Renal cortical epithelial cell (primary cell): ENCODE measurements at regions not wholly inside any gene's neighbourhood (a gene's known extent, or its start where the extent isn't known, plus 50 kb on each side); places are given as distances from the start of the nearest gene placed in this dataset.
"Not testable (repeated sequence)": the region's sequence is repeated elsewhere in the genome, so short reads cannot be mapped to it uniquely, and the experiment has no call there.

Experiments used
- DNase-seq: peaks from one replicate; pipeline ENCODE4 v3.0.0-alpha.2; 2011; ENCODE audit warnings: low read depth

- peak; percentile 97 for DNase-seq
Measured at GRCh38 chr21:10325546-10325945, 195.8 kb upstream of the TPTE start.

GRCh38 chr21:10326146-10326545 is 195.2 kb upstream of the TPTE start:
- not testable (repeated sequence) for DNase-seq

GRCh38 chr21:10328646-10329045 is 192.7 kb upstream of the TPTE start:
- not testable (repeated sequence) for DNase-seq

GRCh38 chr21:10330641-10331119 is 190.7 kb upstream of the TPTE start:
- DNase-seq: not testable (repeated sequence)

- not testable (repeated sequence) for DNase-seq
Measured at GRCh38 chr21:10331134-10331533, 190.2 kb upstream of the TPTE start.

- DNase-seq: not testable (repeated sequence)
Measured at GRCh38 chr21:10332935-10333334, 188.4 kb upstream of the TPTE start.

- DNase-seq: not testable (repeated sequence)
Measured at GRCh38 chr21:10334391-10334790, 187.0 kb upstream of the TPTE start.

GRCh38 chr21:10342261-10342956 is 179.0 kb upstream of the TPTE start:
- not testable (repeated sequence) for DNase-seq

- not testable (repeated sequence) for DNase-seq
Measured at GRCh38 chr21:10343146-10343935, 178.0 kb upstream of the TPTE start.

- not testable (repeated sequence) for DNase-seq
Measured at GRCh38 chr21:10344266-10344665, 177.1 kb upstream of the TPTE start.

- not testable (repeated sequence) for DNase-seq
Measured at GRCh38 chr21:10345178-10345612, 176.2 kb upstream of the TPTE start.

GRCh38 chr21:10346249-10346648 is 175.1 kb upstream of the TPTE start:
- not testable (repeated sequence) for DNase-seq

- not testable (repeated sequence) for DNase-seq
Measured at GRCh38 chr21:10346933-10347615, 174.3 kb upstream of the TPTE start.

GRCh38 chr21:10347675-10348074 is 173.7 kb upstream of the TPTE start:
- DNase-seq: not testable (repeated sequence)

- DNase-seq: not testable (repeated sequence)
Measured at GRCh38 chr21:10348150-10348549, 173.2 kb upstream of the TPTE start.

GRCh38 chr21:10354851-10355578 is 166.4 kb upstream of the TPTE start:
- DNase-seq: not testable (repeated sequence)

GRCh38 chr21:10359120-10359519 is 162.3 kb upstream of the TPTE start:
- not testable (repeated sequence) for DNase-seq

- DNase-seq: not testable (repeated sequence)
Measured at GRCh38 chr21:10359911-10360310, 161.5 kb upstream of the TPTE start.

GRCh38 chr21:10361214-10361736 is 160.1 kb upstream of the TPTE start:
- not testable (repeated sequence) for DNase-seq

- not testable (repeated sequence) for DNase-seq
Measured at GRCh38 chr21:10362816-10363215, 158.6 kb upstream of the TPTE start.

GRCh38 chr21:10363321-10363720 is 158.1 kb upstream of the TPTE start:
- not testable (repeated sequence) for DNase-seq
